ENCODE measurements at regions not wholly inside any gene's neighbourhood (a gene's known extent, or its start where the extent isn't known, plus 50 kb on each side); places are given as distances from the start of the nearest gene placed in this dataset.

DNA sequence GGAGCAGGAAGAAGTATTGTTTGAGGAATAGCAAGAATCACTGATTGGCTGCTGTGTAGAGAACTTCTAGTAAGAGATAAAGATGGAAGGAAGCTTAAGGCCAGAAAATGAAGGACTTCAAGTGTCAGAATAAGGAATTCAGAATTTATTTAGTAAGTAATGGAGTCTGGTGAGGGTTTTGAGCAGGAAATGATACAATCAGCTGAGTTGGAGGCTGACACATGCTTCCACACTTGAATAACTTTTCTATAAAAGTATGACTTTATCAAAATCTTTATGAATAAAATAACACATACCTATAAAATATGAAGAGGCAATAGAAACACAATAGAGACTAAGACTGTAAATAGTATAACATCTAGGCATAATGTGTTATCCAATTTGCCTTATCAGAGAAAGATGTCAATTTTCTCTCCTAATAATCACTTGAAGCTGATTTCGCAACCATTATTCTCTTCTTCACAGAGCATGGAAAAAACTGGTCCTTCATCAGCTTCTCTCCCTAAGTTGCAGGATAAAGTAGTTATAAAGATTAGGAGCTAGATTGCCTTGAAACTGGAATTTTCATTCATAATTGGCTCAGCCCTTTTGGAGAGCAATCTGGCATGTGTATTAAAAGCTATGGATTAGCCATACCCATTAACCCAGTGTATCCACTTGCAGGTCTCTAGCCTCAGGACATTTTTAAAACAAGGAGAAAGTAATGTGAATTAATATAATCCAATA is 143.4 kb downstream of the ZNF608 start:
- no peaks in the 10 kb centered on the region for H3K36me3 ChIP-seq (ENCODE audit: control insufficient read depth in 2 of 2, extremely low read depth in 1 of 2, insufficient read depth in 2 of 2, low read length in 2 of 2)
- H2AFZ ChIP-seq (ENCODE audit: low read depth, low read length) = peak overlapping the region; percentile 53
- peaks cover 68% of the 10 kb centered on the region for H3K4me1 ChIP-seq (ENCODE audit: control insufficient read depth, extremely low read depth, insufficient read depth, low read length)
- TF ChIP-seq POLR2AphosphoS5 (IDR thresholded peaks at IDR 0.05; ENCODE audit: insufficient read depth, low read depth, low read length) = no peak
- peak; percentile 59 for TF ChIP-seq FOS (IDR thresholded peaks at IDR 0.05; ENCODE audit: borderline replicate concordance, insufficient read depth, low read length)
- H3K9me3 ChIP-seq (replicated peaks; ENCODE audit: control insufficient read depth, insufficient read depth, low read length) = no peaks in the 10 kb centered on the region
- FAIRE-seq (no peak), DNase-seq (ENCODE audit: low read depth, low spot score) (peak; percentile 40)
- no peak overlapping the region for H3K4me2 ChIP-seq (ENCODE audit: insufficient read depth, low read length)
- H3K4me3 ChIP-seq (replicated peaks in 1 of 3; ENCODE audit: insufficient read depth in 1 of 3, low read depth in 1 of 3, low read length in 3 of 3) = no peak overlapping the region
- no TSS peak for BruUV-seq (replicated peaks)
- no peaks in the 10 kb centered on the region for H3K27me3 ChIP-seq (ENCODE audit: control insufficient read depth in 2 of 2, insufficient read depth in 2 of 2, low read length in 2 of 2)
- POLR2A ChIA-PET = no interaction called here
- intact Hi-C loops (cut with micrococcal nuclease) (loop anchor here (10.0 kb wide), 1 partner anchor 492 kb away; no protein-coding TSS in a partner anchor), dilution Hi-C loops (cut with MboI; ENCODE audit: extremely low pct_ligation_motif_present, low sequenced_read_pairs) (no loop called here)
- H4K20me1 ChIP-seq (replicated peaks; ENCODE audit: control insufficient read depth, extremely low read depth, insufficient read depth, low read length) = no peaks in the 10 kb centered on the region
- H3K27ac ChIP-seq (ENCODE audit: insufficient read depth, low read depth, low read length) = peak overlapping the region; percentile 27
- no peaks in the 10 kb centered on the region for H3K9me1 ChIP-seq (replicated peaks; ENCODE audit: control insufficient read depth, extremely low read depth, insufficient read depth, low read length)
- no peak overlapping the region for H3K9ac ChIP-seq (replicated peaks; ENCODE audit: extremely low read depth, insufficient read depth, low read length)
- CTCF ChIA-PET = no interaction called here
- no peaks in the 10 kb centered on the region for H3K79me2 ChIP-seq (ENCODE audit: control insufficient read depth, insufficient read depth, low read length)

DNA sequence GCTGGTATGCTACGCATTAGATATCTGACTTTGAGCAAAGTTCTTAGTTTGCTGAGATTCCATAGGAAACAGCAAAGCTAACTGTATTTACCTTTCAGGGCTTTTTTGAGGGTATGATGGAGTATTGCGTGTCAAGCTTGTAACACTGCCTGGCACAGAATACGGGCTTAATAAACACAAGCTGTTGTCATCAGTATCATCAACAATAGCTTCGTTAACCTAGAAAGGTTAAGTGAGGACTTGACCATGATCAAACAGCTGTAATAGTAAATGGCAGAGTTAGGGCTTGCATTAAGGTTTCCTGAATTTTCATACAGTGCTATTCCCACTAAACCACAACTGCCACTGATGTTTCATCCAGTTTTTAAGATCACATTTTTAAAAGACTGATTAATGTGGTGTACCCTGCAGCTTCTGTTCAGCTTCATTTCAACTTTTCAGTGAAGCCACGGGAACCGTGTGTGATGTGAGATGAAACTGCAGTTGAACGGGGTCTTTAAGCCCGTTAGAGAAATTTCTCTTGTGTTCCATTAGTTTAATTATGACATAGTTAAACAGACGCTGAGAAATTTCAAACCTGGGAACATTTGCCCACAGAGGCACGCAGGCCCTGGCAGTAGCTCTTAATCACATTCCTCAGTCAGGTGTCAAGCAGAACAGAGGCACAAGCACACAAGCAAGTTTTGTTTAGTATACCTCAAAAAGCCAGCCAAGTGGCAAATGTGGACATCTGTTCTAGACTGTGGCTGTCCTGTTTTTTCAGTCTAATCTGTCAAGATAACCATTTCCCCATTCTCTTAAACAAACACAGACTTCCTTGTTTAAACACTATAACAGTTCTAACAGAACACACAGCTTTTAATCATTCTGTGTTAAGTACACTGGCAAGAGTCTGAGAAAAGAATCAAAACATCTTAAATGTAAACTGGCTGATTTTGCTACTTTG is 147.1 kb downstream of the ZNF608 start:
- dilution Hi-C loops (cut with MboI; ENCODE audit: extremely low pct_ligation_motif_present, low sequenced_read_pairs) = no loop called here
- Histone ChIP-seq H3K36me3 (ENCODE audit: control insufficient read depth in 2 of 2, extremely low read depth in 1 of 2, insufficient read depth in 2 of 2, low read length in 2 of 2) (no peaks in the 10 kb centered on the region), H3K27me3 (ENCODE audit: control insufficient read depth in 2 of 2, insufficient read depth in 2 of 2, low read length in 2 of 2) (no peaks in the 10 kb centered on the region), H3K9ac (replicated peaks; ENCODE audit: extremely low read depth, insufficient read depth, low read length) (peak overlapping the region; percentile 80), H2AFZ (ENCODE audit: low read depth, low read length) (peak overlapping the region; percentile 20), H3K9me3 (replicated peaks; ENCODE audit: control insufficient read depth, insufficient read depth, low read length) (no peaks in the 10 kb centered on the region), H3K4me3 (replicated peaks in 1 of 3; ENCODE audit: insufficient read depth in 1 of 3, low read depth in 1 of 3, low read length in 3 of 3) (peak overlapping the region in 1 of 3 experiments; percentile 41), H3K4me2 (ENCODE audit: insufficient read depth, low read length) (peak overlapping the region; percentile 76), H4K20me1 (replicated peaks; ENCODE audit: control insufficient read depth, extremely low read depth, insufficient read depth, low read length) (no peaks in the 10 kb centered on the region), H3K27ac (ENCODE audit: insufficient read depth, low read depth, low read length) (peak overlapping the region; percentile 99), H3K79me2 (ENCODE audit: control insufficient read depth, insufficient read depth, low read length) (no peaks in the 10 kb centered on the region), H3K9me1 (replicated peaks; ENCODE audit: control insufficient read depth, extremely low read depth, insufficient read depth, low read length) (no peaks in the 10 kb centered on the region), H3K4me1 (ENCODE audit: control insufficient read depth, extremely low read depth, insufficient read depth, low read length) (peaks cover 63% of the 10 kb centered on the region)
- BruUV-seq (replicated peaks) = TSS peak; percentile 35
- peak; percentile 78 for TF ChIP-seq POLR2A (IDR thresholded peaks at IDR 0.05; ENCODE audit: low read depth, low read length)
- TF ChIP-seq, protein P1, sequence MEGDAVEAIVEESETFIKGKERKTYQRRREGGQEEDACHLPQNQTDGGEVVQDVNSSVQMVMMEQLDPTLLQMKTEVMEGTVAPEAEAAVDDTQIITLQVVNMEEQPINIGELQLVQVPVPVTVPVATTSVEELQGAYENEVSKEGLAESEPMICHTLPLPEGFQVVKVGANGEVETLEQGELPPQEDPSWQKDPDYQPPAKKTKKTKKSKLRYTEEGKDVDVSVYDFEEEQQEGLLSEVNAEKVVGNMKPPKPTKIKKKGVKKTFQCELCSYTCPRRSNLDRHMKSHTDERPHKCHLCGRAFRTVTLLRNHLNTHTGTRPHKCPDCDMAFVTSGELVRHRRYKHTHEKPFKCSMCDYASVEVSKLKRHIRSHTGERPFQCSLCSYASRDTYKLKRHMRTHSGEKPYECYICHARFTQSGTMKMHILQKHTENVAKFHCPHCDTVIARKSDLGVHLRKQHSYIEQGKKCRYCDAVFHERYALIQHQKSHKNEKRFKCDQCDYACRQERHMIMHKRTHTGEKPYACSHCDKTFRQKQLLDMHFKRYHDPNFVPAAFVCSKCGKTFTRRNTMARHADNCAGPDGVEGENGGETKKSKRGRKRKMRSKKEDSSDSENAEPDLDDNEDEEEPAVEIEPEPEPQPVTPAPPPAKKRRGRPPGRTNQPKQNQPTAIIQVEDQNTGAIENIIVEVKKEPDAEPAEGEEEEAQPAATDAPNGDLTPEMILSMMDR (IDR thresholded peaks at IDR 0.05; ENCODE audit: extremely low read depth in 1 of 2, insufficient read depth in 1 of 2, low read depth in 1 of 2, low read length in 2 of 2) = no peak
- no peak for TF ChIP-seq MYC (IDR thresholded peaks at IDR 0.05; ENCODE audit: low read depth, low read length)
- peak; percentile 55 for TF ChIP-seq JUN (IDR thresholded peaks at IDR 0.05; ENCODE audit: borderline replicate concordance, insufficient read depth, insufficient read length, low read depth)
- TF ChIP-seq EZH2 (IDR thresholded peaks at IDR 0.05; ENCODE audit: borderline replicate concordance, low read depth, low read length, severe bottlenecking) = no peak
- peak; percentile 88 for TF ChIP-seq POLR2AphosphoS5 (IDR thresholded peaks at IDR 0.05; ENCODE audit: insufficient read depth, low read depth, low read length)
- peak; percentile 34 for TF ChIP-seq FOS (IDR thresholded peaks at IDR 0.05; ENCODE audit: borderline replicate concordance, insufficient read depth, low read length)
- TF ChIP-seq, protein P2, sequence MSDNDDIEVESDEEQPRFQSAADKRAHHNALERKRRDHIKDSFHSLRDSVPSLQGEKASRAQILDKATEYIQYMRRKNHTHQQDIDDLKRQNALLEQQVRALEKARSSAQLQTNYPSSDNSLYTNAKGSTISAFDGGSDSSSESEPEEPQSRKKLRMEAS (IDR thresholded peaks at IDR 0.05; ENCODE audit: insufficient read depth, insufficient read length) = peak; percentile 25
- TF ChIP-seq GATA2 (IDR thresholded peaks at IDR 0.05; ENCODE audit: insufficient read depth, insufficient read length, low read depth, low read length) = peak; percentile 95
- intact Hi-C loops (cut with micrococcal nuclease) = loop anchor here (1.0 to 10.0 kb wide), 13 partner anchors 52 to 953 kb away; partner anchors contain the start of gene ZNF608
- CTCF ChIA-PET = interaction anchor here (0.6 to 2.2 kb wide), 10 partner anchors 27 to 1236 kb away, joined by 3 to 14 read pairs (median 3); no protein-coding TSS in a partner anchor
- POLR2A ChIA-PET = interaction anchor here (0.6 to 3.9 kb wide), 8 partner anchors 49 to 225 kb away, joined by 3 to 27 read pairs (median 3); partner anchors contain the start of gene ZNF608
- DNase-seq (ENCODE audit: low read depth, low spot score) = peak; percentile 98
- peak; percentile 97 for FAIRE-seq

Measured in endothelial cell of umbilical vein (primary cell).